HUES6 (cell line): ENCODE measurements at regions not wholly inside any gene's neighbourhood (a gene's known extent, or its start where the extent isn't known, plus 50 kb on each side); places are given as distances from the start of the nearest gene placed in this dataset.

Source experiments
- H3K27ac ChIP-seq: 2 replicates; pipeline ENCODE4 v1.7.0; 2013; ENCODE audit warnings: low read depth, mild to moderate bottlenecking, low read length, inconsistent platforms
- H3K27me3 ChIP-seq: 2 replicates; pipeline ENCODE4 v1.6.1; 2013; ENCODE audit warnings: low read length; ENCODE audit not compliant: control insufficient read depth, insufficient read depth
- H3K36me3 ChIP-seq: 2 replicates; pipeline ENCODE4 v1.6.1; 2013; ENCODE audit warnings: low read length; ENCODE audit not compliant: control insufficient read depth, insufficient read depth
- H3K4me1 ChIP-seq: 2 replicates; pipeline ENCODE4 v1.6.1; 2013; ENCODE audit warnings: low read length; ENCODE audit not compliant: control insufficient read depth, insufficient read depth
- H3K4me3 ChIP-seq: 2 replicates; pipeline ENCODE4 v1.5.1; 2013; ENCODE audit warnings: low read depth, low read length
- H3K9ac ChIP-seq: one replicate; pipeline ENCODE4 v1.6.1; 2013; ENCODE audit warnings: mild to moderate bottlenecking, low read length
- H3K9me3 ChIP-seq: 2 replicates; pipeline ENCODE4 v1.6.1; 2013; ENCODE audit warnings: low read depth, low read length; ENCODE audit not compliant: control insufficient read depth, insufficient read depth

- H3K36me3 ChIP-seq = no peaks in the 10 kb centered on the region
- no peaks in the 10 kb centered on the region for H3K9me3 ChIP-seq
- no peaks in the 10 kb centered on the region for H3K27me3 ChIP-seq
- H3K9ac ChIP-seq = peak overlapping the region; percentile 50
- peak overlapping the region; percentile 36; the same call in 1 of the 2 replicates for H3K4me3 ChIP-seq
- H3K4me1 ChIP-seq = peaks cover 16% of the 10 kb centered on the region
- peak overlapping the region; percentile 76; the same call in 1 of the 2 replicates for H3K27ac ChIP-seq
Measured at GRCh38 chr5:171668097-171668412, 117.6 kb upstream of the SMIM23 start.

GRCh38 chr5:171669571-171669970 is 116.0 kb upstream of the SMIM23 start:
- Histone ChIP-seq H3K4me3 (no peak overlapping the region), H3K9me3 (no peaks in the 10 kb centered on the region), H3K4me1 (peaks cover 16% of the 10 kb centered on the region), H3K9ac (no peak overlapping the region), H3K27me3 (no peaks in the 10 kb centered on the region), H3K27ac (no peak overlapping the region), H3K36me3 (no peaks in the 10 kb centered on the region)

GRCh38 chr5:171672556-171672955 is 113.1 kb upstream of the SMIM23 start:
- Histone ChIP-seq H3K4me3 (no peak overlapping the region), H3K9me3 (no peaks in the 10 kb centered on the region), H3K27ac (no peak overlapping the region), H3K36me3 (no peaks in the 10 kb centered on the region), H3K27me3 (no peaks in the 10 kb centered on the region), H3K4me1 (peaks cover 11% of the 10 kb centered on the region), H3K9ac (no peak overlapping the region)

GRCh38 chr5:171673328-171673727 is 112.3 kb upstream of the SMIM23 start:
- H3K4me1 ChIP-seq = peaks cover 4% of the 10 kb centered on the region
- no peak overlapping the region for H3K27ac ChIP-seq
- no peaks in the 10 kb centered on the region for H3K9me3 ChIP-seq
- no peak overlapping the region for H3K9ac ChIP-seq
- no peaks in the 10 kb centered on the region for H3K27me3 ChIP-seq
- H3K4me3 ChIP-seq = no peak overlapping the region
- no peaks in the 10 kb centered on the region for H3K36me3 ChIP-seq

GRCh38 chr5:171673840-171674239 is 111.8 kb upstream of the SMIM23 start:
- Histone ChIP-seq H3K9ac (no peak overlapping the region), H3K27ac (no peak overlapping the region), H3K27me3 (no peaks in the 10 kb centered on the region), H3K4me3 (no peak overlapping the region), H3K36me3 (no peaks in the 10 kb centered on the region), H3K9me3 (no peaks in the 10 kb centered on the region), H3K4me1 (peaks cover 2% of the 10 kb centered on the region; the same call in 1 of the 2 replicates)

- Histone ChIP-seq H3K27ac (no peak overlapping the region), H3K4me3 (no peak overlapping the region), H3K27me3 (no peaks in the 10 kb centered on the region), H3K9ac (no peak overlapping the region), H3K4me1 (peaks cover 12% of the 10 kb centered on the region; the same call in 1 of the 2 replicates), H3K36me3 (no peaks in the 10 kb centered on the region), H3K9me3 (no peaks in the 10 kb centered on the region)
Measured at GRCh38 chr5:171675511-171675910, 110.1 kb upstream of the SMIM23 start.

- no peak overlapping the region for H3K27ac ChIP-seq
- H3K36me3 ChIP-seq = no peaks in the 10 kb centered on the region
- no peaks in the 10 kb centered on the region for H3K9me3 ChIP-seq
- no peaks in the 10 kb centered on the region for H3K27me3 ChIP-seq
- peaks cover 12% of the 10 kb centered on the region; the same call in 1 of the 2 replicates for H3K4me1 ChIP-seq
- H3K9ac ChIP-seq = no peak overlapping the region
- H3K4me3 ChIP-seq = no peak overlapping the region
Measured at GRCh38 chr5:171676286-171676944, 109.2 kb upstream of the SMIM23 start.

GRCh38 chr5:171678646-171679045 is 107.0 kb upstream of the SMIM23 start:
- Histone ChIP-seq H3K27ac (no peak overlapping the region), H3K4me1 (peaks cover 12% of the 10 kb centered on the region; the same call in 1 of the 2 replicates), H3K4me3 (no peak overlapping the region), H3K27me3 (no peaks in the 10 kb centered on the region), H3K36me3 (no peaks in the 10 kb centered on the region), H3K9me3 (no peaks in the 10 kb centered on the region), H3K9ac (no peak overlapping the region)

- no peak overlapping the region for H3K27ac ChIP-seq
- no peaks in the 10 kb centered on the region for H3K36me3 ChIP-seq
- no peak overlapping the region for H3K9ac ChIP-seq
- H3K4me3 ChIP-seq = no peak overlapping the region
- H3K9me3 ChIP-seq = no peaks in the 10 kb centered on the region
- peaks cover 12% of the 10 kb centered on the region; the same call in 1 of the 2 replicates for H3K4me1 ChIP-seq
- no peaks in the 10 kb centered on the region for H3K27me3 ChIP-seq
Measured at GRCh38 chr5:171680485-171680884, 105.1 kb upstream of the SMIM23 start.

- Histone ChIP-seq H3K4me1 (peaks cover 12% of the 10 kb centered on the region; the same call in 1 of the 2 replicates), H3K9me3 (no peaks in the 10 kb centered on the region), H3K36me3 (no peaks in the 10 kb centered on the region), H3K4me3 (no peak overlapping the region), H3K27ac (no peak overlapping the region), H3K9ac (no peak overlapping the region), H3K27me3 (no peaks in the 10 kb centered on the region)
Measured at GRCh38 chr5:171681061-171681460, 104.6 kb upstream of the SMIM23 start.

- Histone ChIP-seq H3K4me1 (peaks cover 12% of the 10 kb centered on the region; the same call in 1 of the 2 replicates), H3K4me3 (no peak overlapping the region), H3K9me3 (no peaks in the 10 kb centered on the region), H3K27ac (no peak overlapping the region), H3K9ac (no peak overlapping the region), H3K36me3 (no peaks in the 10 kb centered on the region), H3K27me3 (no peaks in the 10 kb centered on the region)
Measured at GRCh38 chr5:171681677-171682076, 103.9 kb upstream of the SMIM23 start.
